Upper lobe of left lung (tissue), 6 donors: ENCODE measurements at regions not wholly inside any gene's neighbourhood (a gene's known extent, or its start where the extent isn't known, plus 50 kb on each side); places are given as distances from the start of the nearest gene placed in this dataset.

Experiments used
- ATAC-seq, 2 donors: fragments of 200-7000 bp; cut with Tn5 transposase; one replicate each; pipeline ENCODE4 v1.9.1; 2022; ENCODE audit warnings: mild to moderate bottlenecking in 2 of 2, moderate library complexity in 2 of 2; ENCODE audit not compliant: low FRiP score in 2 of 2
- DNase-seq, 2 donors: peaks; one replicate each; pipeline ENCODE4 v3.0.0-alpha.2; 2019 to 2020
- H3K27ac ChIP-seq, 4 donors: fragments of 200-600 bp; sonication (generic); one replicate each; pipeline ENCODE4 v1.5.1; 2016 to 2019
- H3K27me3 ChIP-seq, 4 donors: fragments of 200-600 bp; sonication (generic); one replicate each; pipeline ENCODE4 v1.5.1; 2017 to 2019
- H3K36me3 ChIP-seq, 4 donors: fragments of 200-600 bp; sonication (generic); one replicate each; pipeline ENCODE4 v1.5.1; 2016 to 2019
- H3K4me1 ChIP-seq, 4 donors: fragments of 200-600 bp; sonication (generic); one replicate each; pipeline ENCODE4 v1.5.1; 2018 to 2019
- H3K4me3 ChIP-seq, 4 donors: fragments of 200-600 bp; sonication (generic); one replicate each; pipeline ENCODE4 v1.5.1; 2017 to 2019; ENCODE audit warnings: mild to moderate bottlenecking in 2 of 4, moderate library complexity in 1 of 4
- H3K9me3 ChIP-seq, 4 donors: fragments of 200-600 bp; sonication (generic); one replicate each; pipeline ENCODE4 v1.5.1; 2018 to 2019
- CTCF ChIP-seq, 6 experiments: fragments of 450-650 bp in 4 of 6; fragments of 200-600 bp in 2 of 6; sonication (generic) in 2 of 6; IDR thresholded peaks; one replicate each; pipeline ENCODE4 v1.5.1; 2016 to 2019; ENCODE audit warnings: antibody characterized with exemption in 6 of 6
- EP300 ChIP-seq, 4 donors: sonication (generic); formaldehyde crosslinking; IDR thresholded peaks; one replicate each; pipeline ENCODE4 v1.5.1; 2017; ENCODE audit warnings: antibody characterized with exemption in 4 of 4, control low read depth in 2 of 4
- POLR2A ChIP-seq, 4 donors: fragments of 450-650 bp; IDR thresholded peaks; one replicate each; pipeline ENCODE4 v1.5.1; 2016 to 2017; ENCODE audit warnings: antibody characterized with exemption in 4 of 4, mild to moderate bottlenecking in 2 of 4
- POLR2AphosphoS5 ChIP-seq, 2 donors: sonication (generic); formaldehyde crosslinking; IDR thresholded peaks; one replicate each; pipeline ENCODE4 v1.5.1; 2017; ENCODE audit warnings: antibody characterized with exemption in 2 of 2
- WGBS, 2 donors: methylation state at CpG; one replicate each; pipeline ENCODE4 v1.1.5; 2017 to 2018; 5-methylcytosine and 5-hydroxymethylcytosine counted together
- donor health status: DM: no; HTN: no; CAD: no; lungs with moderate emphysema.
- donor health status: DM: no; HTN: yes; CAD: no; lungs with severe emphysema.

- no peak overlapping the region for H3K27ac ChIP-seq
- H3K9me3 ChIP-seq: no peaks in the 10 kb centered on the region
- no peaks in the 10 kb centered on the region for H3K36me3 ChIP-seq
- no peaks in the 10 kb centered on the region for H3K4me1 ChIP-seq
- ATAC-seq: no peak
- TF ChIP-seq POLR2A (IDR thresholded peaks at IDR 0.05) (no peak), POLR2AphosphoS5 (IDR thresholded peaks at IDR 0.05) (no peak), EP300 (IDR thresholded peaks at IDR 0.05) (no peak), CTCF (IDR thresholded peaks at IDR 0.05) (no peak)
- no peak for DNase-seq
- H3K27me3 ChIP-seq: no peaks in the 10 kb centered on the region
- H3K4me3 ChIP-seq: no peak overlapping the region
These were observed 129.4 kb downstream of the RAD51AP2 start for GRCh38 chr2:17388798-17389197.

GRCh38 chr2:17387591-17387990 lies 130.6 kb downstream of the RAD51AP2 start:
- ATAC-seq: no peak
- WGBS, 2 donors: 73 to 89% methylated on average over 2 of the region's 2 CpGs
- DNase-seq: no peak
- Histone ChIP-seq H3K27ac (no peak overlapping the region), H3K27me3 (no peaks in the 10 kb centered on the region), H3K36me3 (no peaks in the 10 kb centered on the region), H3K4me1 (no peaks in the 10 kb centered on the region), H3K4me3 (no peak overlapping the region), H3K9me3 (no peaks in the 10 kb centered on the region)
- TF ChIP-seq POLR2AphosphoS5 (IDR thresholded peaks at IDR 0.05): no peak

- H3K27ac ChIP-seq: no peak overlapping the region
- H3K36me3 ChIP-seq: no peaks in the 10 kb centered on the region
- ATAC-seq: no peak
- no peaks in the 10 kb centered on the region for H3K9me3 ChIP-seq
- 85 to 86% methylated on average over 2 of the region's 2 CpGs for WGBS, 2 donors
- H3K4me1 ChIP-seq: no peaks in the 10 kb centered on the region
- TF ChIP-seq EP300 (IDR thresholded peaks at IDR 0.05) (no peak), CTCF (IDR thresholded peaks at IDR 0.05) (no peak), POLR2AphosphoS5 (IDR thresholded peaks at IDR 0.05) (no peak), POLR2A (IDR thresholded peaks at IDR 0.05) (no peak)
- H3K27me3 ChIP-seq: no peaks in the 10 kb centered on the region
- no peak overlapping the region for H3K4me3 ChIP-seq
- no peak for DNase-seq
These were observed 131.5 kb downstream of the RAD51AP2 start for GRCh38 chr2:17386771-17387170.

GRCh38 chr2:17380003-17380402 lies 138.2 kb downstream of the RAD51AP2 start:
- ATAC-seq (no peak), DNase-seq (no peak)
- H3K27me3 ChIP-seq: no peaks in the 10 kb centered on the region
- no peak for TF ChIP-seq POLR2A (IDR thresholded peaks at IDR 0.05)
- TF ChIP-seq CTCF (IDR thresholded peaks at IDR 0.05): no peak
- no peak for TF ChIP-seq POLR2AphosphoS5 (IDR thresholded peaks at IDR 0.05)
- TF ChIP-seq EP300 (IDR thresholded peaks at IDR 0.05): no peak
- WGBS, 2 donors: 23 to 48% methylated on average over 1 of the region's 1 CpG
- no peaks in the 10 kb centered on the region for H3K9me3 ChIP-seq
- no peak overlapping the region for H3K27ac ChIP-seq
- H3K4me1 ChIP-seq: no peaks in the 10 kb centered on the region
- H3K4me3 ChIP-seq: no peak overlapping the region
- H3K36me3 ChIP-seq: no peaks in the 10 kb centered on the region

GRCh38 chr2:17375262-17375661 lies 143.0 kb downstream of the RAD51AP2 start:
- Histone ChIP-seq H3K27ac (no peak overlapping the region), H3K27me3 (no peaks in the 10 kb centered on the region), H3K4me1 (no peaks in the 10 kb centered on the region), H3K4me3 (no peak overlapping the region), H3K36me3 (no peaks in the 10 kb centered on the region), H3K9me3 (no peaks in the 10 kb centered on the region)
- DNase-seq (no peak), ATAC-seq (no peak)
- TF ChIP-seq EP300 (IDR thresholded peaks at IDR 0.05): no peak
- no peak for TF ChIP-seq POLR2AphosphoS5 (IDR thresholded peaks at IDR 0.05)
- TF ChIP-seq CTCF (IDR thresholded peaks at IDR 0.05): no peak
- 81 to 93% methylated on average over 4 of the region's 4 CpGs for WGBS, 2 donors
